Activated CD8-positive, alpha-beta memory T cell treated with anti-CD3 and anti-CD28 coated beads, Interleukin-2, amount 10 ng/mL, durations not matched to agents 7 days and 5 days (primary cell): ENCODE measurements at regions not wholly inside any gene's neighbourhood (a gene's known extent, or its start where the extent isn't known, plus 50 kb on each side); places are given as distances from the start of the nearest gene placed in this dataset.
"Not testable (repeated sequence)": the region's sequence is repeated elsewhere in the genome, so short reads cannot be mapped to it uniquely, and the experiment has no call there.

Source experiments
- ATAC-seq: fragments of 150-1000 bp; cut with Tn5 transposase; one replicate; pipeline ENCODE4 v1.10.0; 2021; ENCODE audit warnings: moderate library complexity
- CTCF ChIA-PET: fragments of 350-600 bp; sonication (Branson Sonifier 250); formaldehyde crosslinking; loops from one replicate; lab custom pipeline; 2021; ENCODE audit warnings: antibody characterized with exemption; lab: Charles Lee
- DNase-seq: peaks from one replicate; pipeline ENCODE4 v3.0.0-alpha.2; 2020
- H3K27ac Mint-ChIP-seq: one replicate; pipeline ENCODE4 v1.8.0; 2021; ENCODE audit warnings: mild to moderate bottlenecking, mixed read lengths
- H3K27me3 Mint-ChIP-seq: one replicate; pipeline ENCODE4 v1.8.0; 2021; ENCODE audit warnings: mixed read lengths
- H3K36me3 Mint-ChIP-seq: one replicate; pipeline ENCODE4 v1.8.0; 2021; ENCODE audit warnings: mild to moderate bottlenecking, mixed read lengths
- H3K4me1 Mint-ChIP-seq: one replicate; pipeline ENCODE4 v1.8.0; 2021; ENCODE audit warnings: mixed read lengths
- H3K4me3 Mint-ChIP-seq: one replicate; pipeline ENCODE4 v1.8.0; 2021; ENCODE audit warnings: mild to moderate bottlenecking, moderate library complexity, mixed read lengths
- H3K9me3 Mint-ChIP-seq: one replicate; pipeline ENCODE4 v1.8.0; 2022; ENCODE audit warnings: low read depth, mixed read lengths

- Mint-ChIP-seq H3K27ac (no peak overlapping the region), H3K27me3 (no peaks in the 10 kb centered on the region), H3K4me3 (no peak overlapping the region), H3K4me1 (no peaks in the 10 kb centered on the region), H3K9me3 (no peaks in the 10 kb centered on the region), H3K36me3 (no peaks in the 10 kb centered on the region)
- ATAC-seq (no peak), DNase-seq (no peak)
- CTCF ChIA-PET, result interaction anchor here (1.6 kb wide), 1 partner anchor 12 kb away, joined by 6 read pairs; no protein-coding TSS in a partner anchor
Measured at GRCh38 chr5:91301106-91301846, 81.8 kb downstream of the ARRDC3 start.

- DNase-seq, result no peak
- ATAC-seq, result no peak
- CTCF ChIA-PET, result no interaction called here
- no peaks in the 10 kb centered on the region for H3K36me3 Mint-ChIP-seq
- no peak overlapping the region for H3K4me3 Mint-ChIP-seq
- H3K27ac Mint-ChIP-seq, result no peak overlapping the region
- no peaks in the 10 kb centered on the region for H3K9me3 Mint-ChIP-seq
- H3K4me1 Mint-ChIP-seq, result peaks cover 7% of the 10 kb centered on the region
- H3K27me3 Mint-ChIP-seq, result no peaks in the 10 kb centered on the region
Measured at GRCh38 chr5:91297994-91298393, 85.1 kb downstream of the ARRDC3 start.

- no peak for ATAC-seq
- H3K27me3 Mint-ChIP-seq, result no peaks in the 10 kb centered on the region
- CTCF ChIA-PET, result interaction anchor here (1.0 kb wide), 1 partner anchor 15 kb away, joined by 3 read pairs; no protein-coding TSS in a partner anchor
Measured at GRCh38 chr5:91296674-91297143, 86.4 kb downstream of the ARRDC3 start.

GRCh38 chr5:91296102-91296501, 87.0 kb downstream of the ARRDC3 start:
- H3K4me1 Mint-ChIP-seq, result peaks cover 25% of the 10 kb centered on the region
- ATAC-seq, H3K4me3 Mint-ChIP-seq, DNase-seq, H3K9me3 Mint-ChIP-seq, H3K27me3 Mint-ChIP-seq, H3K27ac Mint-ChIP-seq, CTCF ChIA-PET, H3K36me3 Mint-ChIP-seq: not testable (repeated sequence)

More at GRCh38 chr5:91296674-91297143, 86.4 kb downstream of the ARRDC3 start:
- no peak for DNase-seq
- H3K9me3 Mint-ChIP-seq, result no peaks in the 10 kb centered on the region
- no peaks in the 10 kb centered on the region for H3K36me3 Mint-ChIP-seq
- no peak overlapping the region for H3K4me3 Mint-ChIP-seq
- H3K4me1 Mint-ChIP-seq, result peaks cover 20% of the 10 kb centered on the region
- H3K27ac Mint-ChIP-seq, result no peak overlapping the region

GRCh38 chr5:91293131-91293530, 90.0 kb downstream of the ARRDC3 start:
- Mint-ChIP-seq H3K4me3 (no peak overlapping the region), H3K36me3 (peaks cover 1% of the 10 kb centered on the region), H3K9me3 (no peaks in the 10 kb centered on the region), H3K4me1 (peaks cover 25% of the 10 kb centered on the region), H3K27ac (peak overlapping the region; percentile 21), H3K27me3 (no peaks in the 10 kb centered on the region)
- CTCF ChIA-PET, result no interaction called here
- ATAC-seq, result peak; percentile 86
- DNase-seq, result peak; percentile 81

GRCh38 chr5:91291628-91292569, 91.2 kb downstream of the ARRDC3 start:
- Mint-ChIP-seq H3K9me3 (no peaks in the 10 kb centered on the region), H3K4me3 (no peak overlapping the region), H3K36me3 (peaks cover 5% of the 10 kb centered on the region), H3K27ac (no peak overlapping the region), H3K27me3 (no peaks in the 10 kb centered on the region), H3K4me1 (peaks cover 25% of the 10 kb centered on the region)
- DNase-seq (no peak), ATAC-seq (no peak)
- CTCF ChIA-PET, result interaction anchor here (0.7 to 1.9 kb wide), 5 partner anchors 10 to 128 kb away, joined by 3 to 12 read pairs (median 3); no protein-coding TSS in a partner anchor

- Mint-ChIP-seq H3K4me3 (no peak overlapping the region), H3K27me3 (no peaks in the 10 kb centered on the region), H3K9me3 (peaks cover 5% of the 10 kb centered on the region), H3K4me1 (peaks cover 26% of the 10 kb centered on the region), H3K36me3 (peaks cover 19% of the 10 kb centered on the region), H3K27ac (no peak overlapping the region)
- ATAC-seq, result no peak
- CTCF ChIA-PET, result interaction anchor here (0.6 kb wide), 1 partner anchor 141 kb away, joined by 5 read pairs; no protein-coding TSS in a partner anchor
- DNase-seq, result no peak
Measured at GRCh38 chr5:91288118-91288916, 94.8 kb downstream of the ARRDC3 start.

GRCh38 chr5:91285062-91285461, 98.1 kb downstream of the ARRDC3 start:
- H3K4me1 Mint-ChIP-seq, result peaks cover 19% of the 10 kb centered on the region
- CTCF ChIA-PET, ATAC-seq, H3K9me3 Mint-ChIP-seq, H3K4me3 Mint-ChIP-seq, H3K27me3 Mint-ChIP-seq, DNase-seq, H3K27ac Mint-ChIP-seq: not testable (repeated sequence)
- H3K36me3 Mint-ChIP-seq, result peaks cover 26% of the 10 kb centered on the region

GRCh38 chr5:91283899-91284298, 99.2 kb downstream of the ARRDC3 start:
- Mint-ChIP-seq H3K27me3 (no peaks in the 10 kb centered on the region), H3K9me3 (peaks cover 9% of the 10 kb centered on the region), H3K4me3 (no peak overlapping the region), H3K36me3 (peaks cover 25% of the 10 kb centered on the region), H3K27ac (no peak overlapping the region), H3K4me1 (peaks cover 27% of the 10 kb centered on the region)
- no peak for DNase-seq
- CTCF ChIA-PET, result interaction anchor here (1.3 kb wide), 1 partner anchor 100 kb away, joined by 4 read pairs; no protein-coding TSS in a partner anchor
- ATAC-seq, result no peak

GRCh38 chr5:91283326-91283725, 99.8 kb downstream of the ARRDC3 start:
- H3K4me3 Mint-ChIP-seq, result no peak overlapping the region
- H3K27me3 Mint-ChIP-seq, result no peaks in the 10 kb centered on the region
- no peak for DNase-seq
- H3K9me3 Mint-ChIP-seq, result peaks cover 9% of the 10 kb centered on the region
- ATAC-seq, result no peak
- H3K27ac Mint-ChIP-seq, result no peak overlapping the region
- peaks cover 25% of the 10 kb centered on the region for H3K36me3 Mint-ChIP-seq
- peaks cover 27% of the 10 kb centered on the region for H3K4me1 Mint-ChIP-seq
- CTCF ChIA-PET, result interaction anchor here (0.9 to 3.5 kb wide), 4 partner anchors 8 to 101 kb away, joined by 3 to 28 read pairs (median 8); partner anchors contain the start of gene ARRDC3

GRCh38 chr5:91282210-91282609, 100.9 kb downstream of the ARRDC3 start:
- H3K27ac Mint-ChIP-seq, result no peak overlapping the region
- ATAC-seq, result no peak
- H3K9me3 Mint-ChIP-seq, result peaks cover 9% of the 10 kb centered on the region
- H3K4me1 Mint-ChIP-seq, result peaks cover 27% of the 10 kb centered on the region
- CTCF ChIA-PET, result interaction anchor here (2.8 to 3.5 kb wide), 2 partner anchors 10 to 103 kb away, joined by 12 to 28 read pairs; partner anchors contain the start of gene ARRDC3
- no peaks in the 10 kb centered on the region for H3K27me3 Mint-ChIP-seq
- peaks cover 21% of the 10 kb centered on the region for H3K36me3 Mint-ChIP-seq
- no peak for DNase-seq
- no peak overlapping the region for H3K4me3 Mint-ChIP-seq

- Mint-ChIP-seq H3K4me3 (no peak overlapping the region), H3K27me3 (no peaks in the 10 kb centered on the region), H3K27ac (peak overlapping the region; percentile 96), H3K4me1 (peaks cover 27% of the 10 kb centered on the region), H3K36me3 (peaks cover 21% of the 10 kb centered on the region), H3K9me3 (peaks cover 9% of the 10 kb centered on the region)
- ATAC-seq (no peak), DNase-seq (no peak)
- CTCF ChIA-PET, result interaction anchor here (1.7 to 3.5 kb wide), 5 partner anchors 10 to 103 kb away, joined by 4 to 28 read pairs (median 12); partner anchors contain the start of gene ARRDC3
Measured at GRCh38 chr5:91281401-91281800, 101.7 kb downstream of the ARRDC3 start.
